Heart left ventricle (tissue), 13 donors: ENCODE measurements at regions not wholly inside any gene's neighbourhood (a gene's known extent, or its start where the extent isn't known, plus 50 kb on each side); places are given as distances from the start of the nearest gene placed in this dataset.

Source experiments
- POLR2A ChIP-seq, 2 donors: fragments of 450-650 bp; IDR thresholded peaks; one replicate each; pipeline ENCODE4 v1.6.1; 2017; ENCODE audit warnings: antibody characterized with exemption in 2 of 2, mild to moderate bottlenecking in 2 of 2, moderate library complexity in 2 of 2
- TF ChIP-seq, protein P1 (sequence below), 12 donors: fragments of 200-600 bp; sonication (generic) in 4 of 12; IDR thresholded peaks; one replicate each; pipeline versions ENCODE4 v1.5.0 to v1.8.0; 2018 to 2022; ENCODE audit warnings: antibody characterized with exemption in 12 of 12, mild to moderate bottlenecking in 5 of 12
- donor health status: ischemic (EF 13 %, LVEDD 7.1; RV severe dilation, severe dysfunction).
- donor health status: DM: no; HTN: yes; CAD: no.
- donor health status: DM: no; HTN: no; CAD: no.
- donor health status: ischemic (EF 25% LVEDD 6.9; RV normal size, moderate dysfunction).
- donor health status: ischemic (EF 25% LVEDD 5.7; RV mildly dilated, moderate dysfunction).
- donor health status: ischemic (EF 35%, LVEDD 5.7; RV mildly dilated, moderate dysfunction).
- donor health status: nonischemic (EF 11% LVEDD 7.7; RV severe dilation, severe dysfunction).
- donor health status: DM: yes; HTN: yes; CAD: no.
- donor health status: PGD.
- donor health status: ischemic (EF 29% LVEDD 5.4; RV normal size, mild dysfunction).
- donor health status: nonischemic (EF 23%, LVEDD 6.1; RV moderate dilation, normal function).

DNA sequence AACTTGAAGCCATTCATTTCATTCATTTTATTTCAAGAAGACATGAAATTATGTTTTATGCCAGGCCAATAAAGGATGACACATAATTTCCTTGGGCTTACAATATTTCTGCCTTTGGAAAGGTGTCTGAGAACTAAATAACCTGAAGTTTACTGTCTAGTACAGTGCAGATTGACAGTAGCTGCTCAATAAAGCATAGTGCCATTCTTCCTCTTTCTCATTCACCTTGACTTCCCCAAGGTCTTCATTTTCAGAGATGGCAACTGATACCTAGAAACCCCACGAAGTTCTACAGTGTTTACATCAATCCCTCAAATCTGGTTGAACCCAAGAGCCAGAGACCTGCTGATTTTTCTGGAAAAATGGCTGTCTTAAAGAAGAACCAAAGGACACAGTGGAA, 144.3 kb upstream of the SYN3 start:
- TF ChIP-seq, protein P1, sequence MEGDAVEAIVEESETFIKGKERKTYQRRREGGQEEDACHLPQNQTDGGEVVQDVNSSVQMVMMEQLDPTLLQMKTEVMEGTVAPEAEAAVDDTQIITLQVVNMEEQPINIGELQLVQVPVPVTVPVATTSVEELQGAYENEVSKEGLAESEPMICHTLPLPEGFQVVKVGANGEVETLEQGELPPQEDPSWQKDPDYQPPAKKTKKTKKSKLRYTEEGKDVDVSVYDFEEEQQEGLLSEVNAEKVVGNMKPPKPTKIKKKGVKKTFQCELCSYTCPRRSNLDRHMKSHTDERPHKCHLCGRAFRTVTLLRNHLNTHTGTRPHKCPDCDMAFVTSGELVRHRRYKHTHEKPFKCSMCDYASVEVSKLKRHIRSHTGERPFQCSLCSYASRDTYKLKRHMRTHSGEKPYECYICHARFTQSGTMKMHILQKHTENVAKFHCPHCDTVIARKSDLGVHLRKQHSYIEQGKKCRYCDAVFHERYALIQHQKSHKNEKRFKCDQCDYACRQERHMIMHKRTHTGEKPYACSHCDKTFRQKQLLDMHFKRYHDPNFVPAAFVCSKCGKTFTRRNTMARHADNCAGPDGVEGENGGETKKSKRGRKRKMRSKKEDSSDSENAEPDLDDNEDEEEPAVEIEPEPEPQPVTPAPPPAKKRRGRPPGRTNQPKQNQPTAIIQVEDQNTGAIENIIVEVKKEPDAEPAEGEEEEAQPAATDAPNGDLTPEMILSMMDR (IDR thresholded peaks at IDR 0.05) = no peak
- TF ChIP-seq POLR2A (IDR thresholded peaks at IDR 0.05) = no peak
